Heart left ventricle (tissue), 13 donors: ENCODE measurements at regions not wholly inside any gene's neighbourhood (a gene's known extent, or its start where the extent isn't known, plus 50 kb on each side); places are given as distances from the start of the nearest gene placed in this dataset.

Experiments
- CTCF ChIP-seq, 12 donors: fragments of 200-600 bp; sonication (generic) in 4 of 12; IDR thresholded peaks; one replicate each; pipeline versions ENCODE4 v1.5.0 to v1.8.0; 2018 to 2022; ENCODE audit warnings: antibody characterized with exemption in 12 of 12, mild to moderate bottlenecking in 5 of 12
- POLR2A ChIP-seq, 2 donors: fragments of 450-650 bp; IDR thresholded peaks; one replicate each; pipeline ENCODE4 v1.6.1; 2017; ENCODE audit warnings: antibody characterized with exemption in 2 of 2, mild to moderate bottlenecking in 2 of 2, moderate library complexity in 2 of 2
- donor health status: ischemic (EF 13 %, LVEDD 7.1; RV severe dilation, severe dysfunction).
- donor health status: DM: no; HTN: yes; CAD: no.
- donor health status: DM: no; HTN: no; CAD: no.
- donor health status: ischemic (EF 25% LVEDD 6.9; RV normal size, moderate dysfunction).
- donor health status: ischemic (EF 25% LVEDD 5.7; RV mildly dilated, moderate dysfunction).
- donor health status: ischemic (EF 35%, LVEDD 5.7; RV mildly dilated, moderate dysfunction).
- donor health status: nonischemic (EF 11% LVEDD 7.7; RV severe dilation, severe dysfunction).
- donor health status: DM: yes; HTN: yes; CAD: no.
- donor health status: PGD.
- donor health status: ischemic (EF 29% LVEDD 5.4; RV normal size, mild dysfunction).
- donor health status: nonischemic (EF 23%, LVEDD 6.1; RV moderate dilation, normal function).

GRCh38 chrX:37926700-37927099, 79.3 kb upstream of the DYNLT3 start:
- peak; percentile 35 to 63 (median 45) for TF ChIP-seq CTCF (IDR thresholded peaks at IDR 0.05)
- no peak for TF ChIP-seq POLR2A (IDR thresholded peaks at IDR 0.05)
